NCI-H2227 (cell line): ENCODE measurements at regions not wholly inside any gene's neighbourhood (a gene's known extent, or its start where the extent isn't known, plus 50 kb on each side); places are given as distances from the start of the nearest gene placed in this dataset.

ENCODE experiments used
- DNase-seq: peaks from one replicate; lab custom pipeline; 2025; ENCODE audit not compliant: unreplicated experiment; lab: John Stamatoyannopoulos, UW

- no peak for DNase-seq
Observed at GRCh38 chr21:35359076-35359475, 310.0 kb upstream of the RUNX1 start.

GRCh38 chr21:35358008-35358407 lies 308.9 kb upstream of the RUNX1 start:
- no peak for DNase-seq

GRCh38 chr21:35357041-35357780 lies 308.1 kb upstream of the RUNX1 start:
- no peak for DNase-seq

DNA sequence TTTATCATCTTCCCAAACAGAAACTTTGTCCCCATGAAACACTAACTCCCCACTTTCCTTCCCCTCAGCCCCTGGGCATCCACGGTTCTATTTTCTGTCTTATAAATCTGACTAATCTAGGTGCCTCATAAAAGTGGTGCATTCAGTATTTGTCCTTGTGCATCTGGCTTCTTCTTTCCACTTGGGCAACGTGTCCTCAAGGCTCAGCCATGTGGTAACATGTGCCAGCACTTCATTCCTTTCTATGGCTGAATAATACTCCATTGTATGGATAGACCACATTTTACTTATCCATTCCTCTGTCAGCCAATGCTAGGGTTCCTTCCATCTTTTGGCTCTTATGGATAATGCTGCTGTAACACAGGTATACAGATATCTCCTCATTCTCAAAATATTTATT lies 305.0 kb upstream of the RUNX1 start:
- no peak for DNase-seq

GRCh38 chr21:35352793-35353192 lies 303.7 kb upstream of the RUNX1 start:
- DNase-seq: no peak

- no peak for DNase-seq
Observed at GRCh38 chr21:35352066-35352770, 303.1 kb upstream of the RUNX1 start.

DNA sequence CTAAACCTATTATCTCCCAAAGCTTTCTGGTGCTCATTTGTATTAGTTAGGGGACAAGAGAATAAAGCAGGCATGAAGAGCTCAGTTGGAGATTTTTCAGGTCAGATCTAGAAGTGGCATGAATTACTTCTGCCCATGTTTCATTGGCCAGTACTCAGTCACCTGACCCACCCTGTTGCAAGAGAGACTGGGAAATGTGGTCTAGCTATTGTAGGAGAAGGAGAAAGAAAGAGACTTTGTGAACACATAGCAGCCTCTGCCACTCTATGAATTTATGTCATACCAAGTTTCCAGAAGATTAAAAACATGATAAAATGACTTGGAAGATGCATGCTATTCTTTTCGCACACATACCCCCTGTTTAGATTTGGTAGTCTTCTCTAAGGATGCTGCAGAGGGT lies 302.3 kb upstream of the RUNX1 start:
- no peak for DNase-seq

DNA sequence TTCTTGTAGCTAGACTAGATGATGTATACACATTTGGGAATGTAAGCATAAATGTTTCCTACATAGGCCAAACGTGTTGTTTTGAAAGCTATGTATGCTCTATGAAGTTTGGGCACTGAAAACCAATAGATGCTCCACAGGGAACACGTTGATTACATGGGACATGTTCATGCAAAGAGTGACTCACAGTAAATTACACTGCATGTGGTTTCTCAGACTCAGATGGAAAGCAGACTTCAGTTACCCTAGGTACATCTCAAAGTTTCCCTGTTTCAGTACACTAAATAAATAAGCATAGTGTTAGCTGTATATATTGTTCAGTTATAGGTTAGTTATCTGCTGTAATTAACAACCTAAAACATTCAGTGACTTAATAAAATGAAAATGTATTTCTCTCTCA lies 301.9 kb upstream of the RUNX1 start:
- no peak for DNase-seq

DNA sequence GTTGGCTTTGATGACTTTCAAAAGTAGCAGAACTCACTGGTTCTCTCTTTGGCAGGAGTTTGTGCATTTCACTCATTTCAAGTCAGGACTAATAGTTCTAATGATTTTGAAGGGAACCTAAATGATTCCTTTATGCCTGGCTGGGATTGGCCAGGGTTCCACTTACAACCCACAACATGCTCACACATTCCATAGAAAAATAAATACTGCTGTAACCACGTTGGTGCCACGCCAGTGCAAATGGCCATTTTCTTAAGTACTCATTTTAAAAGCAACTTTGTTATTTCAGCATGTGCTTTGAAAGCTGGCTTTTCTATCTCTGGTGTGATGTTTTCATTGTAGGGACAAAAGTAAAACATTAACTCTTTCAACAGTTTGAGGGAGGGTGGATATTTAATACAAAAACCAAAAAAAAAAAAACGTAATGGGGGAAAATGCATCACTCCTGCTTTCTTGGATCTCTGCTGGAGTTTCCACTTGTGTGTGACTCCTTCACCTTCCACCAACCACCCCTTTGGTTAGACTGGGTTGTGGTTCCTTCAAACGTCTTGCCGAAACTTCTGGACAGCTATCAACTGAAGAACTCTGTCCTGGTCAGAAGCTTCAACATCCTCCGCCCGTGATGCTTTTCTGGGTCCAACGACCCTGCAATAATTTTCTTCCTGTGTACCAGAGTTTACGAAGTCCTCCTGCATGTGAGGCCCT lies 300.4 kb upstream of the RUNX1 start:
- DNase-seq: no peak

GRCh38 chr21:35348686-35349085 lies 299.6 kb upstream of the RUNX1 start:
- no peak for DNase-seq

GRCh38 chr21:35346697-35347096 lies 297.6 kb upstream of the RUNX1 start:
- DNase-seq: no peak

GRCh38 chr21:35345954-35346353 lies 296.9 kb upstream of the RUNX1 start:
- DNase-seq: no peak

- DNase-seq: no peak
Observed at GRCh38 chr21:35344582-35344981, 295.5 kb upstream of the RUNX1 start.

DNA sequence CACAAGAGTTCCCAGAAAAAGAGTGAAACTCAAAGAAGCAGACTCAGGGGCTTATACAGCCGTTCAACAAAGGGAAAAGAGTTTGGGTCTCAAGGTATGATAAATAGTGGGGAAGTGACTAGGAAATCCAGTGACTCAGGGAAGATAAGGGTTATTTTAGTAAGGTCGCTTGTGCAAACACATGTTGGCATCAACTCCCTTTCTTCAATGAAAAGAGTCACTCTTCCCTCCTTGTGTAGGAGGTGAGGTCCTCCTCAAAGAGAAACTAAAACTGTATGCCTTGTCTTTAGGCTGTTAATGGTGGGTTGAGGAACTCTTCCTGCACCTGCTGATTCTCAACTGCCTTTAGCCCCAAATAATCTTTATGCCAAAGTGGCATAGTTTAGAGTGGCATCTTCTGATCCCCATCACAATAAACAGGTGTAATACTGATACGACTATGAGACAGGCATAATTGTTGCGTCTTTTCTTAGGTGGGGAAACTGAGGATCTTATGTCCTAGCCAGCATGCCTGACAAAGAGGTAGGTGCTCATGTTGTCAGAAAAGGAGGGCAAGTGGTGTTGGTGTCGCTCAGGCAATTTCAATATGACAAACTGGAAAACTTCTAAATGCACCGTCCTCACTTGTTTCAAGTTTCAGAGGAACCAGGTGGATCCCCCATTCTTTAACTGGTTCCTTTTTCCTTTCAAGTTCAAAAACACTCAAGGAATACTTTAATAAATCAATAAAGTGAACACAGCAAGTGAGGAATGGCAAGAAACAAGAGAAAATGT lies 294.1 kb upstream of the RUNX1 start:
- no peak for DNase-seq

- no peak for DNase-seq
Observed at GRCh38 chr21:35342440-35342839, 293.3 kb upstream of the RUNX1 start.

GRCh38 chr21:35340273-35340672 lies 291.2 kb upstream of the RUNX1 start:
- no peak for DNase-seq

GRCh38 chr21:35338881-35339632 lies 290.0 kb upstream of the RUNX1 start:
- DNase-seq: no peak

DNA sequence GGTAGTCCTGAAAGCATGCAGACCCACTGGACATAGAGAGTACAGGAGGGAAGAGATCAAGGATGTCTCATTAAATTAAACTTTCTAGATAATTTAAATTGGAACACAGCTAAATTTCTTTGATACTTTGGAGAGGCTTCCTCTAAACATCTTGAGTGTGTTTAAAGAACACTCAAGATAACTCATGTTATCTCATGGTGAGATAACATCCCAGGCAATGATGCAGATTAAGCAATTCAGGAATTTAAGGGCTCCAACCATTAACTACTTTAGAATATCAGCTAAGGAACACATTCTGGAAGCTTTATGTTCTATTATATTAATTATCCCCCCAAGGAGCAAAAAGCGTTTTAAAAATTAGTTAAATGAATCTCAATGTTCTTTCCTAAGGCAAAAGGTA lies 289.2 kb upstream of the RUNX1 start:
- no peak for DNase-seq

DNA sequence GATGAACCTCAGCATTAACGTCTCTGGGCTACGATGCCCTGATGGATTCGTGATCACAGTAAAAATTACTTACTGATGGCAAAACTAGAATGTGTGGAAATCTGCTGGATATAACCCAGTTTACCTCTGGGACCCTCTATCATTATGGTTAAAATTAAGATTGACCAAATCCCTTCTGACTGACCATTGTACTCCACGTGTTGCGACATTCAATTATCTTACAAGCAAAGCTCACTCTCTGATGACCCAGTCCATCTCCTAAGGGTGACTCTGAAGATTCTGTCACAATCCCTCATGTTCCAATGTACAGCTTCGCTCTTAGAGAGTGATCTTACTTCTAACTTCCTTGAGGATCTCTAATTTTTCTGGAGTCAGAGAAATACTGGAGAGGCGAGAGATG lies 288.5 kb upstream of the RUNX1 start:
- no peak for DNase-seq

- no peak for DNase-seq
Observed at GRCh38 chr21:35336534-35336933, 287.4 kb upstream of the RUNX1 start.
